ENCODE measurements at regions not wholly inside any gene's neighbourhood (a gene's known extent, or its start where the extent isn't known, plus 50 kb on each side); places are given as distances from the start of the nearest gene placed in this dataset.

- no peak for TF ChIP-seq CTCF (IDR thresholded peaks at IDR 0.05; ENCODE audit: extremely low read depth, missing control alignments)
- no peak for DNase-seq (ENCODE audit: low spot score)
These were observed 50.9 kb downstream of the TNP1 start for GRCh38 chr2:216808805-216809425.

GRCh38 chr2:216807857-216808272, 52.0 kb downstream of the TNP1 start:
- TF ChIP-seq CTCF (IDR thresholded peaks at IDR 0.05; ENCODE audit: extremely low read depth, missing control alignments), result no peak
- DNase-seq (ENCODE audit: low spot score), result no peak

- TF ChIP-seq CTCF (IDR thresholded peaks at IDR 0.05; ENCODE audit: extremely low read depth, missing control alignments), result no peak
- no peak for DNase-seq (ENCODE audit: low spot score)
These were observed 55.2 kb downstream of the TNP1 start for GRCh38 chr2:216804357-216805350.

- no peak for TF ChIP-seq CTCF (IDR thresholded peaks at IDR 0.05; ENCODE audit: extremely low read depth, missing control alignments)
- DNase-seq (ENCODE audit: low spot score), result no peak
These were observed 56.1 kb downstream of the TNP1 start for GRCh38 chr2:216803791-216804190.

GRCh38 chr2:216802516-216803215, 57.2 kb downstream of the TNP1 start:
- no peak for DNase-seq (ENCODE audit: low spot score)
- no peak for TF ChIP-seq CTCF (IDR thresholded peaks at IDR 0.05; ENCODE audit: extremely low read depth, missing control alignments)

GRCh38 chr2:216800836-216801235, 59.0 kb downstream of the TNP1 start:
- no peak for TF ChIP-seq CTCF (IDR thresholded peaks at IDR 0.05; ENCODE audit: extremely low read depth, missing control alignments)
- no peak for DNase-seq (ENCODE audit: low spot score)

Measured in GM20000 (cell line).